ENCODE measurements at regions not wholly inside any gene's neighbourhood (a gene's known extent, or its start where the extent isn't known, plus 50 kb on each side); places are given as distances from the start of the nearest gene placed in this dataset.

DNA sequence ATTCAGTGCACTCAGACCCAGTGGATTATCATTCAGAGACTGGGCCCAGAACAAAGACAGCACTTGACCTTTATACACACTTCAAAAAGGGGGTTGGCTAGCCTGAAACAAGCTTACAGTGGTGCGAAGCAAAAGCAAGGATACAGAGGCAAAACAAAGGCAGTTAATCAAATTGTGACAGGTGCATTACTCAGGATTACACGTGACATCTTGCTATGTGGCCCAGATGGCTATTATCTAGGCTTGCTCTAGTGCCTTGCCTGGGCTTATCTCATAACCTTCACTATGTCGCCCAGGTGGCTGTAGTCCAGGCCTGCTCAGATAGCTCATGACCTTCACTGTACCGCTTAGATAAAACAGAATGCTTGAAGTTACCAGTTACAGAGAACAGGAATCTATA is 1092.1 kb upstream of the PRKX start:
- Histone ChIP-seq H3K36me3 (ENCODE audit: control insufficient read depth, insufficient read depth, low read length) (no peaks in the 10 kb centered on the region), H3K4me3 (ENCODE audit: low read depth, low read length) (no peak overlapping the region), H3K27me3 (ENCODE audit: control insufficient read depth, insufficient read depth, low read length) (no peaks in the 10 kb centered on the region)
- TF ChIP-seq, protein P1, sequence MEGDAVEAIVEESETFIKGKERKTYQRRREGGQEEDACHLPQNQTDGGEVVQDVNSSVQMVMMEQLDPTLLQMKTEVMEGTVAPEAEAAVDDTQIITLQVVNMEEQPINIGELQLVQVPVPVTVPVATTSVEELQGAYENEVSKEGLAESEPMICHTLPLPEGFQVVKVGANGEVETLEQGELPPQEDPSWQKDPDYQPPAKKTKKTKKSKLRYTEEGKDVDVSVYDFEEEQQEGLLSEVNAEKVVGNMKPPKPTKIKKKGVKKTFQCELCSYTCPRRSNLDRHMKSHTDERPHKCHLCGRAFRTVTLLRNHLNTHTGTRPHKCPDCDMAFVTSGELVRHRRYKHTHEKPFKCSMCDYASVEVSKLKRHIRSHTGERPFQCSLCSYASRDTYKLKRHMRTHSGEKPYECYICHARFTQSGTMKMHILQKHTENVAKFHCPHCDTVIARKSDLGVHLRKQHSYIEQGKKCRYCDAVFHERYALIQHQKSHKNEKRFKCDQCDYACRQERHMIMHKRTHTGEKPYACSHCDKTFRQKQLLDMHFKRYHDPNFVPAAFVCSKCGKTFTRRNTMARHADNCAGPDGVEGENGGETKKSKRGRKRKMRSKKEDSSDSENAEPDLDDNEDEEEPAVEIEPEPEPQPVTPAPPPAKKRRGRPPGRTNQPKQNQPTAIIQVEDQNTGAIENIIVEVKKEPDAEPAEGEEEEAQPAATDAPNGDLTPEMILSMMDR (IDR thresholded peaks at IDR 0.05; ENCODE audit: insufficient read depth, low read length, poor library complexity, severe bottlenecking): no peak
- DNase-seq (ENCODE audit: low read depth): no peak

DNA sequence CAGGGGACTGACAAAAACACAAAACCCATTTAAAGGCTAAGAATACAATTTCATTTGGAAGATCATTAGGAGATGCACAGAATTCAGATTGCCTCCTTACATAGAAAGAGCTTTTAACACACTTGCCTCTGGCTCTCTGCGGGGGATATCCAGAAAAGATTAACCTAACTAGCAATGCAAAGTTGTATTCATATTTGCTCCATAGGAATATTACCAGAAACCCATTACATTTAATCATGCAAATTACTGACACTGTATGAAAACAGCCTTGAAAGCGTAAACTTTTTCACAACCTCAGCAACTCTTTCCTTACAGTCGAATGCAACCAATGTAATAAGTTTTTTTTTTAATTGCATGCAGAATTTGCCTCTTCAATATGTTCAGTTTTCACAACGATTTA is 1087.3 kb upstream of the PRKX start:
- TF ChIP-seq, protein P1 (IDR thresholded peaks at IDR 0.05; ENCODE audit: insufficient read depth, low read length, poor library complexity, severe bottlenecking): no peak
- no peaks in the 10 kb centered on the region for H3K27me3 ChIP-seq (ENCODE audit: control insufficient read depth, insufficient read depth, low read length)
- H3K4me3 ChIP-seq (ENCODE audit: low read depth, low read length): no peak overlapping the region
- no peaks in the 10 kb centered on the region for H3K36me3 ChIP-seq (ENCODE audit: control insufficient read depth, insufficient read depth, low read length)
- no peak for DNase-seq (ENCODE audit: low read depth)

DNA sequence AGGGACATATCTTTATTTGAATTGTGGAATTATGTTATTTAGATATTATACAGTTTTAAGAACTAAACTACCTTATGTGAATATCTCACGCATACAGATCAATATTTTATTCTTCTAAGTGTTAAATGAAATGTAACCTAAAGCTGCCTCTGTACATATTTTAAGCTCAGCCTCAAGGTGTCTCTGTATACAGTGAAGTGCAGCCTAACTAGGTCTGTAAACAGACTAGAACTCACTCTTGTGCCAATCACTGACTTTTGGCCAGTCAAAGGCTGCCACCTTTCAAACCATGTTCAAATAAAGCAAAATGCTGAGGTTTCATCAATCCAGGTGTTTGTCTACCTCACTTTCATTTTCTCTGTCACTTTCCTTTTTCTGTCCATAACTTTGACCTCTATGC is 1074.5 kb upstream of the PRKX start:
- Histone ChIP-seq H3K4me3 (ENCODE audit: low read depth, low read length) (no peak overlapping the region), H3K36me3 (ENCODE audit: control insufficient read depth, insufficient read depth, low read length) (no peaks in the 10 kb centered on the region), H3K27me3 (ENCODE audit: control insufficient read depth, insufficient read depth, low read length) (no peaks in the 10 kb centered on the region)
- TF ChIP-seq, protein P1 (IDR thresholded peaks at IDR 0.05; ENCODE audit: insufficient read depth, low read length, poor library complexity, severe bottlenecking): no peak
- no peak for DNase-seq (ENCODE audit: low read depth)

- H3K4me3 ChIP-seq (ENCODE audit: low read depth, low read length): no peak overlapping the region
- no peak for DNase-seq (ENCODE audit: low read depth)
- TF ChIP-seq, protein P1 (IDR thresholded peaks at IDR 0.05; ENCODE audit: insufficient read depth, low read length, poor library complexity, severe bottlenecking): no peak
- H3K36me3 ChIP-seq (ENCODE audit: control insufficient read depth, insufficient read depth, low read length): no peaks in the 10 kb centered on the region
- H3K27me3 ChIP-seq (ENCODE audit: control insufficient read depth, insufficient read depth, low read length): no peaks in the 10 kb centered on the region
Observed at GRCh38 chrX:4764888-4765287, 1051.4 kb upstream of the PRKX start.

DNA sequence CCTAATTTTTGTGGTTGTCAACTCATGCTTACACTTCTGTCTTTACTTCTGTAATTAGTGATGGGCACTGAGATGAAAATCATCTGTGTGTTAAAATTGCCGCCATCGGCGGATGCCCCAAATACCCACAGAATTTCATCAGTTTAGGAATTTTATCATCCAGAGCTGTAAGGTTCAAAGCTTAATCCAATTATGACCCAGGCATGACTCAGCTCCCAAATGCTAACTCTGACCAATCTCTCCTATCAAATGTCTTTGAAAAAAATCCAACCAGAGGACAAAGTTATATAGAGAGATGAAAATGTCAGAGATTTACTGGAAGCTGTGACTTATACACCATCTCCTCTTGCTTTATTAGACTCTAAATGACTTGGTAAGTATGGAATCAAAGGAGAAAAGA is 1048.7 kb upstream of the PRKX start:
- no peak overlapping the region for H3K4me3 ChIP-seq (ENCODE audit: low read depth, low read length)
- no peak for DNase-seq (ENCODE audit: low read depth)
- no peaks in the 10 kb centered on the region for H3K36me3 ChIP-seq (ENCODE audit: control insufficient read depth, insufficient read depth, low read length)
- TF ChIP-seq, protein P1 (IDR thresholded peaks at IDR 0.05; ENCODE audit: insufficient read depth, low read length, poor library complexity, severe bottlenecking): no peak
- H3K27me3 ChIP-seq (ENCODE audit: control insufficient read depth, insufficient read depth, low read length): no peaks in the 10 kb centered on the region

GRCh38 chrX:4754878-4755604 is 1041.6 kb upstream of the PRKX start:
- DNase-seq (ENCODE audit: low read depth): no peak
- H3K4me3 ChIP-seq (ENCODE audit: low read depth, low read length): no peak overlapping the region
- no peaks in the 10 kb centered on the region for H3K27me3 ChIP-seq (ENCODE audit: control insufficient read depth, insufficient read depth, low read length)
- TF ChIP-seq, protein P1 (IDR thresholded peaks at IDR 0.05; ENCODE audit: insufficient read depth, low read length, poor library complexity, severe bottlenecking): no peak
- H3K36me3 ChIP-seq (ENCODE audit: control insufficient read depth, insufficient read depth, low read length): no peaks in the 10 kb centered on the region

All from kidney epithelial cell (primary cell).